ENCODE measurements at regions not wholly inside any gene's neighbourhood (a gene's known extent, or its start where the extent isn't known, plus 50 kb on each side); places are given as distances from the start of the nearest gene placed in this dataset.

- H3K27me3 ChIP-seq (ENCODE audit: control insufficient read depth, insufficient read depth, low read length) = no peaks in the 10 kb centered on the region
- no peaks in the 10 kb centered on the region for H3K36me3 ChIP-seq (ENCODE audit: control insufficient read depth, insufficient read depth, low read length)
- no peak overlapping the region for H3K4me3 ChIP-seq (ENCODE audit: low read depth, low read length)
- no peak overlapping the region for H3K27ac ChIP-seq (ENCODE audit: low read depth, low read length)
- H3K9me3 ChIP-seq (ENCODE audit: control insufficient read depth, insufficient read depth, low read length) = no peaks in the 10 kb centered on the region
- 100% methylated on average over 3 of the region's 5 CpGs for WGBS (ENCODE audit: insufficient coverage)
- H3K4me1 ChIP-seq (ENCODE audit: control insufficient read depth, insufficient read depth, low read length) = no peaks in the 10 kb centered on the region
- no peak for DNase-seq (ENCODE audit: low read depth in 4 of 6, low spot score in 6 of 6)
Observed at GRCh38 chr6:144809969-144810368, 524.8 kb downstream of the UTRN start.

GRCh38 chr6:144811140-144811539 lies 526.0 kb downstream of the UTRN start:
- no peak overlapping the region for H3K27ac ChIP-seq (ENCODE audit: low read depth, low read length)
- no peaks in the 10 kb centered on the region for H3K9me3 ChIP-seq (ENCODE audit: control insufficient read depth, insufficient read depth, low read length)
- no peaks in the 10 kb centered on the region for H3K36me3 ChIP-seq (ENCODE audit: control insufficient read depth, insufficient read depth, low read length)
- no peak for DNase-seq (ENCODE audit: low read depth in 4 of 6, low spot score in 6 of 6)
- 100% methylated on average over 2 of the region's 5 CpGs for WGBS (ENCODE audit: insufficient coverage)
- no peaks in the 10 kb centered on the region for H3K4me1 ChIP-seq (ENCODE audit: control insufficient read depth, insufficient read depth, low read length)
- H3K4me3 ChIP-seq (ENCODE audit: low read depth, low read length) = no peak overlapping the region
- no peaks in the 10 kb centered on the region for H3K27me3 ChIP-seq (ENCODE audit: control insufficient read depth, insufficient read depth, low read length)

- Histone ChIP-seq H3K27ac (ENCODE audit: low read depth, low read length) (no peak overlapping the region), H3K27me3 (ENCODE audit: control insufficient read depth, insufficient read depth, low read length) (no peaks in the 10 kb centered on the region), H3K4me3 (ENCODE audit: low read depth, low read length) (no peak overlapping the region), H3K36me3 (ENCODE audit: control insufficient read depth, insufficient read depth, low read length) (peaks cover 2% of the 10 kb centered on the region), H3K9me3 (ENCODE audit: control insufficient read depth, insufficient read depth, low read length) (no peaks in the 10 kb centered on the region), H3K4me1 (ENCODE audit: control insufficient read depth, insufficient read depth, low read length) (no peaks in the 10 kb centered on the region)
- no CpG with 5 or more reads among the region's 1 CpG for WGBS (ENCODE audit: insufficient coverage)
- DNase-seq (ENCODE audit: low read depth in 4 of 6, low spot score in 6 of 6) = no peak
Observed at GRCh38 chr6:144816936-144817335, 531.8 kb downstream of the UTRN start.

- H3K9me3 ChIP-seq (ENCODE audit: control insufficient read depth, insufficient read depth, low read length) = no peaks in the 10 kb centered on the region
- no peaks in the 10 kb centered on the region for H3K4me1 ChIP-seq (ENCODE audit: control insufficient read depth, insufficient read depth, low read length)
- no peak for DNase-seq (ENCODE audit: low read depth in 4 of 6, low spot score in 6 of 6)
- no peak overlapping the region for H3K4me3 ChIP-seq (ENCODE audit: low read depth, low read length)
- H3K27me3 ChIP-seq (ENCODE audit: control insufficient read depth, insufficient read depth, low read length) = no peaks in the 10 kb centered on the region
- WGBS (ENCODE audit: insufficient coverage) = no CpG with 5 or more reads among the region's 1 CpG
- peaks cover 2% of the 10 kb centered on the region for H3K36me3 ChIP-seq (ENCODE audit: control insufficient read depth, insufficient read depth, low read length)
- no peak overlapping the region for H3K27ac ChIP-seq (ENCODE audit: low read depth, low read length)
Observed at GRCh38 chr6:144820270-144820669, 535.1 kb downstream of the UTRN start.

GRCh38 chr6:144823131-144823530 lies 538.0 kb downstream of the UTRN start:
- Histone ChIP-seq H3K4me1 (ENCODE audit: control insufficient read depth, insufficient read depth, low read length) (no peaks in the 10 kb centered on the region), H3K4me3 (ENCODE audit: low read depth, low read length) (no peak overlapping the region), H3K27ac (ENCODE audit: low read depth, low read length) (no peak overlapping the region), H3K9me3 (ENCODE audit: control insufficient read depth, insufficient read depth, low read length) (no peaks in the 10 kb centered on the region), H3K27me3 (ENCODE audit: control insufficient read depth, insufficient read depth, low read length) (no peaks in the 10 kb centered on the region), H3K36me3 (ENCODE audit: control insufficient read depth, insufficient read depth, low read length) (peaks cover 2% of the 10 kb centered on the region)
- 47% methylated on average over 4 of the region's 4 CpGs for WGBS (ENCODE audit: insufficient coverage)
- no peak for DNase-seq (ENCODE audit: low read depth in 4 of 6, low spot score in 6 of 6)

GRCh38 chr6:144824018-144824417 lies 538.9 kb downstream of the UTRN start:
- Histone ChIP-seq H3K27ac (ENCODE audit: low read depth, low read length) (no peak overlapping the region), H3K36me3 (ENCODE audit: control insufficient read depth, insufficient read depth, low read length) (peaks cover 2% of the 10 kb centered on the region), H3K9me3 (ENCODE audit: control insufficient read depth, insufficient read depth, low read length) (no peaks in the 10 kb centered on the region), H3K4me3 (ENCODE audit: low read depth, low read length) (no peak overlapping the region), H3K27me3 (ENCODE audit: control insufficient read depth, insufficient read depth, low read length) (no peaks in the 10 kb centered on the region), H3K4me1 (ENCODE audit: control insufficient read depth, insufficient read depth, low read length) (no peaks in the 10 kb centered on the region)
- no peak for DNase-seq (ENCODE audit: low read depth in 4 of 6, low spot score in 6 of 6)

GRCh38 chr6:144834426-144835038 lies 549.4 kb downstream of the UTRN start:
- 93% methylated on average over 3 of the region's 6 CpGs for WGBS (ENCODE audit: insufficient coverage)
- Histone ChIP-seq H3K9me3 (ENCODE audit: control insufficient read depth, insufficient read depth, low read length) (no peaks in the 10 kb centered on the region), H3K4me3 (ENCODE audit: low read depth, low read length) (no peak overlapping the region), H3K27ac (ENCODE audit: low read depth, low read length) (no peak overlapping the region), H3K36me3 (ENCODE audit: control insufficient read depth, insufficient read depth, low read length) (peaks cover 7% of the 10 kb centered on the region), H3K4me1 (ENCODE audit: control insufficient read depth, insufficient read depth, low read length) (no peaks in the 10 kb centered on the region), H3K27me3 (ENCODE audit: control insufficient read depth, insufficient read depth, low read length) (no peaks in the 10 kb centered on the region)
- DNase-seq (ENCODE audit: low read depth in 4 of 6, low spot score in 6 of 6) = no peak

- no peaks in the 10 kb centered on the region for H3K4me1 ChIP-seq (ENCODE audit: control insufficient read depth, insufficient read depth, low read length)
- no peak overlapping the region for H3K4me3 ChIP-seq (ENCODE audit: low read depth, low read length)
- peak in 1 of 6 donors; percentile 27 for DNase-seq (ENCODE audit: low read depth in 4 of 6, low spot score in 6 of 6)
- H3K36me3 ChIP-seq (ENCODE audit: control insufficient read depth, insufficient read depth, low read length) = peaks cover 7% of the 10 kb centered on the region
- no peak overlapping the region for H3K27ac ChIP-seq (ENCODE audit: low read depth, low read length)
- no peaks in the 10 kb centered on the region for H3K27me3 ChIP-seq (ENCODE audit: control insufficient read depth, insufficient read depth, low read length)
- WGBS (ENCODE audit: insufficient coverage) = 98% methylated on average over 4 of the region's 6 CpGs
- no peaks in the 10 kb centered on the region for H3K9me3 ChIP-seq (ENCODE audit: control insufficient read depth, insufficient read depth, low read length)
Observed at GRCh38 chr6:144835322-144835973, 550.3 kb downstream of the UTRN start.

GRCh38 chr6:144840619-144841018 lies 555.5 kb downstream of the UTRN start:
- no peaks in the 10 kb centered on the region for H3K27me3 ChIP-seq (ENCODE audit: control insufficient read depth, insufficient read depth, low read length)
- peaks cover 6% of the 10 kb centered on the region for H3K36me3 ChIP-seq (ENCODE audit: control insufficient read depth, insufficient read depth, low read length)
- DNase-seq (ENCODE audit: low read depth in 4 of 6, low spot score in 6 of 6) = peak in 2 of 6 donors; percentile 37 to 49
- no peak overlapping the region for H3K4me3 ChIP-seq (ENCODE audit: low read depth, low read length)
- H3K9me3 ChIP-seq (ENCODE audit: control insufficient read depth, insufficient read depth, low read length) = no peaks in the 10 kb centered on the region
- 29% methylated on average over 8 of the region's 10 CpGs for WGBS (ENCODE audit: insufficient coverage)
- no peak overlapping the region for H3K27ac ChIP-seq (ENCODE audit: low read depth, low read length)
- H3K4me1 ChIP-seq (ENCODE audit: control insufficient read depth, insufficient read depth, low read length) = no peaks in the 10 kb centered on the region

- Histone ChIP-seq H3K4me1 (ENCODE audit: control insufficient read depth, insufficient read depth, low read length) (no peaks in the 10 kb centered on the region), H3K27ac (ENCODE audit: low read depth, low read length) (no peak overlapping the region), H3K27me3 (ENCODE audit: control insufficient read depth, insufficient read depth, low read length) (no peaks in the 10 kb centered on the region), H3K9me3 (ENCODE audit: control insufficient read depth, insufficient read depth, low read length) (no peaks in the 10 kb centered on the region), H3K36me3 (ENCODE audit: control insufficient read depth, insufficient read depth, low read length) (peaks cover 3% of the 10 kb centered on the region), H3K4me3 (ENCODE audit: low read depth, low read length) (no peak overlapping the region)
- no peak for DNase-seq (ENCODE audit: low read depth in 4 of 6, low spot score in 6 of 6)
- WGBS (ENCODE audit: insufficient coverage) = no CpG with 5 or more reads among the region's 1 CpG
Observed at GRCh38 chr6:144843701-144844100, 558.6 kb downstream of the UTRN start.
